K562 (cell line): ENCODE measurements at regions not wholly inside any gene's neighbourhood (a gene's known extent, or its start where the extent isn't known, plus 50 kb on each side); places are given as distances from the start of the nearest gene placed in this dataset.

Experiments
- EZH2 ChIP-seq: IDR thresholded peaks from 2 replicates; pipeline ENCODE4 v1.6.1; 2012; ENCODE audit warnings: low read depth, mild to moderate bottlenecking, inconsistent platforms, low read length, borderline replicate concordance
- HDAC2 ChIP-seq: fragments of 450-650 bp; IDR thresholded peaks from 2 replicates; pipeline ENCODE4 v1.6.1; 2016; ENCODE audit warnings: mild to moderate bottlenecking
- MAFK ChIP-seq: IDR thresholded peaks from 2 replicates; pipeline ENCODE4 v1.6.1; 2011; ENCODE audit warnings: low read length, improper control_type of control experiment
- POLR2A ChIP-seq: fragments of 450-650 bp; conservative IDR thresholded peaks from 2 replicates; pipeline ENCODE4 v1.6.1; 2016
- POLR2AphosphoS5 ChIP-seq: IDR thresholded peaks from 2 replicates; pipeline ENCODE4 v1.6.1; 2011; ENCODE audit warnings: mild to moderate bottlenecking, low read depth, low read length, moderate library complexity; ENCODE audit not compliant: control insufficient read depth, insufficient read depth
- RAD51 ChIP-seq: fragments of 450-650 bp; IDR thresholded peaks from 2 replicates; pipeline ENCODE4 v1.7.1; 2016; ENCODE audit warnings: low read depth, mild to moderate bottlenecking, borderline replicate concordance
- RBM14 ChIP-seq: fragments of 200-400 bp; formaldehyde crosslinking; IDR thresholded peaks from 2 replicates; pipeline ENCODE4 v1.6.1; 2018; ENCODE audit warnings: low read depth, mild to moderate bottlenecking, low read length, moderate library complexity, borderline replicate concordance; ENCODE audit not compliant: insufficient read depth
- RFX5 ChIP-seq: IDR thresholded peaks from 2 replicates; pipeline ENCODE4 v1.6.1; 2011; ENCODE audit warnings: low read depth, mild to moderate bottlenecking, improper control_type of control experiment, low read length
- SPI1 ChIP-seq: IDR thresholded peaks from 2 replicates; pipeline ENCODE4 v1.6.1; 2011; ENCODE audit warnings: low read depth, low read length, control low read depth, borderline replicate concordance
- USF2 ChIP-seq: sonication (generic); formaldehyde crosslinking; IDR thresholded peaks from 2 replicates; pipeline ENCODE4 v1.5.0; 2020; ENCODE audit warnings: missing genetic modification reagents
- ZNF274 ChIP-seq: IDR thresholded peaks from 2 replicates; pipeline ENCODE4 v1.6.1; 2011; ENCODE audit warnings: low read depth, mild to moderate bottlenecking, low read length, moderate library complexity, borderline replicate concordance
- ZNF589 ChIP-seq: fragments of 200-800 bp; sonication (Bioruptor generic); IDR thresholded peaks from 2 replicates; pipeline ENCODE4 v1.6.1; 2016; ENCODE audit warnings: low read depth, missing genetic modification characterization, missing compliant biosample characterization
- ZNF609 ChIP-seq: sonication (generic); formaldehyde crosslinking; IDR thresholded peaks from 2 replicates; pipeline ENCODE4 v1.8.1; 2023; ENCODE audit warnings: missing genetic modification reagents, mild to moderate bottlenecking, borderline replicate concordance
- ZNF76 ChIP-seq: fragments of 250-450 bp; sonication (Bioruptor Pico); IDR thresholded peaks from 2 replicates; pipeline ENCODE4 v1.4.0; 2020; ENCODE audit warnings: mild to moderate bottlenecking, moderate library complexity, borderline replicate concordance

- no peak for TF ChIP-seq RFX5
- no peak for TF ChIP-seq SPI1
- TF ChIP-seq POLR2A, result no peak
- TF ChIP-seq ZNF274, result no peak
- TF ChIP-seq USF2, result no peak
- TF ChIP-seq RAD51, result no peak
- no peak for TF ChIP-seq POLR2AphosphoS5
- no peak for TF ChIP-seq MAFK
- TF ChIP-seq ZNF609, result no peak
- no peak for TF ChIP-seq HDAC2
- TF ChIP-seq ZNF76 (CRISPR knock-in tag), result no peak
- TF ChIP-seq ZNF589 (CRISPR knock-in tag), result no peak
- TF ChIP-seq RBM14, result no peak
- no peak for TF ChIP-seq EZH2
Measured at GRCh38 chr1:79785561-79785960, 779.0 kb upstream of the ADGRL4 start.
